WTC11 (cell line): ENCODE measurements at regions not wholly inside any gene's neighbourhood (a gene's known extent, or its start where the extent isn't known, plus 50 kb on each side); places are given as distances from the start of the nearest gene placed in this dataset.

Experiments
- FOXP1 ChIP-seq: sonication (generic); formaldehyde crosslinking; IDR thresholded peaks from 2 replicates; pipeline ENCODE4 v1.8.0; 2022; ENCODE audit warnings: missing genetic modification reagents, mild to moderate bottlenecking, moderate library complexity, borderline replicate concordance
- ZNF416 ChIP-seq: fragments of 250-450 bp; sonication (Bioruptor Pico); IDR thresholded peaks from 2 replicates; pipeline ENCODE4 v1.9.0; 2021; ENCODE audit warnings: mild to moderate bottlenecking, inconsistent platforms
- TF ChIP-seq, protein P1 (sequence below): fragments of 200-600 bp; IDR thresholded peaks from 2 replicates; pipeline ENCODE4 v1.8.0; 2022; ENCODE audit warnings: antibody characterized with exemption
- TF ChIP-seq, protein P2 (sequence below): sonication (generic); formaldehyde crosslinking; conservative IDR thresholded peaks from 2 replicates; pipeline ENCODE4 v1.8.1; 2023; ENCODE audit warnings: mild to moderate bottlenecking, low read depth, missing genetic modification reagents, moderate library complexity
- TF ChIP-seq, protein P3 (sequence below): sonication (generic); formaldehyde crosslinking; conservative IDR thresholded peaks from 2 replicates; pipeline ENCODE4 v1.8.1; 2022; ENCODE audit warnings: mild to moderate bottlenecking, missing genetic modification reagents

DNA sequence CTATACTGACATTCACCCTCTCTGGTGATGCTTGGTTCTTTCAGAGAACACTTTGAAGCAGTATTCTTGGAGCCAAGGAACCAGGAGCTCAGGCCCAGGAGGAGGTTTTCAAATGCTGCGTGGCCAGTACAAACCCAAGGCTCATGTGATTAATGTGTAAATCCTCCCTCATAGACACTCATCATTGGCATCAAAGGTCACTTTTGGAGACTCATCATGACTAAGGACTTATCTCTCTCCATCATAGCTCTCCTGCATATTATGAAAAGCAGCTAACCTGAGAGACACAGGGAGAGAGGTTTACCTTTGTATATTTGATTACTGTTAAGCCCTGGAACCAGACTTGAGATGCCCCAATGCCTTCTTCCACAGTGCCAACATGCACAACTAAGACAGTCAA is 115.3 kb upstream of the SRD5A2 start:
- TF ChIP-seq, protein P1, sequence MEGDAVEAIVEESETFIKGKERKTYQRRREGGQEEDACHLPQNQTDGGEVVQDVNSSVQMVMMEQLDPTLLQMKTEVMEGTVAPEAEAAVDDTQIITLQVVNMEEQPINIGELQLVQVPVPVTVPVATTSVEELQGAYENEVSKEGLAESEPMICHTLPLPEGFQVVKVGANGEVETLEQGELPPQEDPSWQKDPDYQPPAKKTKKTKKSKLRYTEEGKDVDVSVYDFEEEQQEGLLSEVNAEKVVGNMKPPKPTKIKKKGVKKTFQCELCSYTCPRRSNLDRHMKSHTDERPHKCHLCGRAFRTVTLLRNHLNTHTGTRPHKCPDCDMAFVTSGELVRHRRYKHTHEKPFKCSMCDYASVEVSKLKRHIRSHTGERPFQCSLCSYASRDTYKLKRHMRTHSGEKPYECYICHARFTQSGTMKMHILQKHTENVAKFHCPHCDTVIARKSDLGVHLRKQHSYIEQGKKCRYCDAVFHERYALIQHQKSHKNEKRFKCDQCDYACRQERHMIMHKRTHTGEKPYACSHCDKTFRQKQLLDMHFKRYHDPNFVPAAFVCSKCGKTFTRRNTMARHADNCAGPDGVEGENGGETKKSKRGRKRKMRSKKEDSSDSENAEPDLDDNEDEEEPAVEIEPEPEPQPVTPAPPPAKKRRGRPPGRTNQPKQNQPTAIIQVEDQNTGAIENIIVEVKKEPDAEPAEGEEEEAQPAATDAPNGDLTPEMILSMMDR: no peak
- TF ChIP-seq, protein P2, sequence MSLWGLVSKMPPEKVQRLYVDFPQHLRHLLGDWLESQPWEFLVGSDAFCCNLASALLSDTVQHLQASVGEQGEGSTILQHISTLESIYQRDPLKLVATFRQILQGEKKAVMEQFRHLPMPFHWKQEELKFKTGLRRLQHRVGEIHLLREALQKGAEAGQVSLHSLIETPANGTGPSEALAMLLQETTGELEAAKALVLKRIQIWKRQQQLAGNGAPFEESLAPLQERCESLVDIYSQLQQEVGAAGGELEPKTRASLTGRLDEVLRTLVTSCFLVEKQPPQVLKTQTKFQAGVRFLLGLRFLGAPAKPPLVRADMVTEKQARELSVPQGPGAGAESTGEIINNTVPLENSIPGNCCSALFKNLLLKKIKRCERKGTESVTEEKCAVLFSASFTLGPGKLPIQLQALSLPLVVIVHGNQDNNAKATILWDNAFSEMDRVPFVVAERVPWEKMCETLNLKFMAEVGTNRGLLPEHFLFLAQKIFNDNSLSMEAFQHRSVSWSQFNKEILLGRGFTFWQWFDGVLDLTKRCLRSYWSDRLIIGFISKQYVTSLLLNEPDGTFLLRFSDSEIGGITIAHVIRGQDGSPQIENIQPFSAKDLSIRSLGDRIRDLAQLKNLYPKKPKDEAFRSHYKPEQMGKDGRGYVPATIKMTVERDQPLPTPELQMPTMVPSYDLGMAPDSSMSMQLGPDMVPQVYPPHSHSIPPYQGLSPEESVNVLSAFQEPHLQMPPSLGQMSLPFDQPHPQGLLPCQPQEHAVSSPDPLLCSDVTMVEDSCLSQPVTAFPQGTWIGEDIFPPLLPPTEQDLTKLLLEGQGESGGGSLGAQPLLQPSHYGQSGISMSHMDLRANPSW (CRISPR knock-in tag): no peak
- no peak for TF ChIP-seq FOXP1 (CRISPR knock-in tag)
- TF ChIP-seq ZNF416: no peak
- TF ChIP-seq, protein P3, sequence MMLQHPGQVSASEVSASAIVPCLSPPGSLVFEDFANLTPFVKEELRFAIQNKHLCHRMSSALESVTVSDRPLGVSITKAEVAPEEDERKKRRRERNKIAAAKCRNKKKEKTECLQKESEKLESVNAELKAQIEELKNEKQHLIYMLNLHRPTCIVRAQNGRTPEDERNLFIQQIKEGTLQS (CRISPR knock-in tag): no peak
